Brain microvascular endothelial cell (primary cell): ENCODE measurements at regions not wholly inside any gene's neighbourhood (a gene's known extent, or its start where the extent isn't known, plus 50 kb on each side); places are given as distances from the start of the nearest gene placed in this dataset.

Source experiments
- DNase-seq: peaks from one replicate; pipeline ENCODE4 v3.0.0-alpha.2; 2020
- H3K27ac ChIP-seq: fragments of 250-450 bp; sonication (Bioruptor Pico); 2 replicates; pipeline ENCODE4 v1.5.1; 2020; ENCODE audit warnings: mild to moderate bottlenecking, moderate library complexity
- H3K27me3 ChIP-seq: fragments of 250-450 bp; sonication (Bioruptor Pico); replicated peaks from 2 replicates; pipeline ENCODE4 v1.5.1; 2020; ENCODE audit warnings: mild to moderate bottlenecking
- H3K36me3 ChIP-seq: fragments of 250-450 bp; sonication (Bioruptor Pico); replicated peaks from 2 replicates; pipeline ENCODE4 v1.5.1; 2020; ENCODE audit warnings: mild to moderate bottlenecking
- H3K4me3 ChIP-seq: 2 replicates; pipeline ENCODE4 v1.5.1; 2011; ENCODE audit warnings: low read depth, mild to moderate bottlenecking, control low read depth, low read length, moderate library complexity
- in situ Hi-C: cut with HindIII; loops from 2 replicates; pipeline ENCODE4 v1.10.0; 2017; ENCODE audit warnings: low sequenced_read_pairs, low pct_ligation_motif_present
- TF ChIP-seq, protein P1 (sequence below): IDR thresholded peaks from 2 replicates; pipeline ENCODE4 v1.5.1; 2011; ENCODE audit warnings: low read depth, mild to moderate bottlenecking, moderate library complexity, low read length, control low read depth, inconsistent platforms; ENCODE audit errors: missing control alignments

DNA sequence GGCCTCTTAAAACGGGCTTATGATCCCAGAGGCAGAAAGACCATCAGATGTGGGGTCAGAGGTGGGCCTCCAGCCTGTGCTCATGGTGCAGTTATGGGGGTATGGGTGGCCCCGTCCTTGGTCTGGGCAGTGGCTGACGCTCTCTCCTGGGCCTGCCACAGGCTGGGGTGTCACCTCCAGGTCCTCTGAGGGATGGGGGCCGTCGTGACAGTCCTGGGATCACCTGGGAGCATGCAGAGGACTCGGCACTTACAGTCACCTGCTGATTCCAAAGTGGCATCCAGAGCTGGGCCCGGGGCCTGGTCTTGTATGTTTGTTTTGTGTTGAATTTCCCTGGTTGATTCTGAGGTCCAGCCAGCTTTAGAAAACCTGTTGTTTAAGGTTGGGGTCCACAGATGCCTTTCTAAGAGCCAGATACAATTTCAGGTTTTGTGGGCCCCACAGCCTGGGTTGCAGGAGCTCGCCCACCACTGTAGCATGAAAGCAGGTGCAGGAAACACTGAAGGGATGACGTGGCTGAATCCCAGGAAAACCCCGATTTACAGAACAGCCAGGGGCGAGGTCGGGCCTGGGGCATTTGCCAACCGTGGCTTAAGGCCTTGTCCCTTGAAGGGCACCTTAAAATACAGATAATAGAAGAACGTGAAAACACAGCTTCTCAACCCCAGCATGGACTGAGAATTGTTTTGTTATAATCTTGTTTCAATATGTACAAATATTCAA, 170.7 kb upstream of the PPP2R2D start:
- no peaks in the 10 kb centered on the region for H3K27me3 ChIP-seq
- in situ Hi-C loops, result no loop called here
- no peaks in the 10 kb centered on the region for H3K36me3 ChIP-seq
- H3K4me3 ChIP-seq, result no peak overlapping the region
- TF ChIP-seq, protein P1, sequence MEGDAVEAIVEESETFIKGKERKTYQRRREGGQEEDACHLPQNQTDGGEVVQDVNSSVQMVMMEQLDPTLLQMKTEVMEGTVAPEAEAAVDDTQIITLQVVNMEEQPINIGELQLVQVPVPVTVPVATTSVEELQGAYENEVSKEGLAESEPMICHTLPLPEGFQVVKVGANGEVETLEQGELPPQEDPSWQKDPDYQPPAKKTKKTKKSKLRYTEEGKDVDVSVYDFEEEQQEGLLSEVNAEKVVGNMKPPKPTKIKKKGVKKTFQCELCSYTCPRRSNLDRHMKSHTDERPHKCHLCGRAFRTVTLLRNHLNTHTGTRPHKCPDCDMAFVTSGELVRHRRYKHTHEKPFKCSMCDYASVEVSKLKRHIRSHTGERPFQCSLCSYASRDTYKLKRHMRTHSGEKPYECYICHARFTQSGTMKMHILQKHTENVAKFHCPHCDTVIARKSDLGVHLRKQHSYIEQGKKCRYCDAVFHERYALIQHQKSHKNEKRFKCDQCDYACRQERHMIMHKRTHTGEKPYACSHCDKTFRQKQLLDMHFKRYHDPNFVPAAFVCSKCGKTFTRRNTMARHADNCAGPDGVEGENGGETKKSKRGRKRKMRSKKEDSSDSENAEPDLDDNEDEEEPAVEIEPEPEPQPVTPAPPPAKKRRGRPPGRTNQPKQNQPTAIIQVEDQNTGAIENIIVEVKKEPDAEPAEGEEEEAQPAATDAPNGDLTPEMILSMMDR, result no peak
- no peak for DNase-seq
- no peak overlapping the region for H3K27ac ChIP-seq

DNA sequence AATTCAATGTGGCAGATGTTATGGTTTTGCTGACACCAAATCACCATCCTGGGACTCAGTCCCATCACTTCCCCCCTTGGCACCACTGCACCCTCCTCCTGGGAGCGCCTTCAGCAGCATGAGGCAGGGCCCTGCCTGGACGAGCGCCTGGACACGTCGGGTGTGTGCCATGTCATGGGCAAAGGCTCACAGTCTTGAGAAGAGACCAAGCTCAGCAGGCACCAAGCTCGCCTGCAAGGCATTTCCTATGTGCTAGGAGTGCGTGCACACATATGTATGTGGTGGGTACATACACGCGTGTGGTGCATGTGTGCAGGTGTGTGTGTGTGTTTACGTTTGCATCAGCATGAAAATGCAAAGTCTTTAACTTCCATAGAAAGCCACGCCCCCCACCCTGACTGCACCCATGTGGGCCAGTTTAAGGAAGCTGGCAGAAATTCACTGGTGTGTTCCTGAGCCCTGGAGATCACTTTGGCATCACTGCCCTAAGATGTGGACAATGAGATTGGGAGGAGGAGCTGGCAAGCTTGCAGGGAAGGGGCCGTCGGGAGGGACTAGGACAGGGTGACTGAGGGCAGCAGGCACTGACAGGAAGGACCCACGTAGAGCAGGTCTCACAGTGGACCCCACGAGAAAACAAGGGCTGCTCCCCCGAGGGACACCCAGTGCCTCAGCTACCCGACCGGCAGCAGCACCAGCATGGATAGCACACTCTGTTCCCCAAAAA, 169.9 kb upstream of the PPP2R2D start:
- no peaks in the 10 kb centered on the region for H3K36me3 ChIP-seq
- DNase-seq, result no peak
- in situ Hi-C loops, result no loop called here
- TF ChIP-seq, protein P1, result no peak
- H3K27me3 ChIP-seq, result no peaks in the 10 kb centered on the region
- no peak overlapping the region for H3K4me3 ChIP-seq
- H3K27ac ChIP-seq, result no peak overlapping the region

DNA sequence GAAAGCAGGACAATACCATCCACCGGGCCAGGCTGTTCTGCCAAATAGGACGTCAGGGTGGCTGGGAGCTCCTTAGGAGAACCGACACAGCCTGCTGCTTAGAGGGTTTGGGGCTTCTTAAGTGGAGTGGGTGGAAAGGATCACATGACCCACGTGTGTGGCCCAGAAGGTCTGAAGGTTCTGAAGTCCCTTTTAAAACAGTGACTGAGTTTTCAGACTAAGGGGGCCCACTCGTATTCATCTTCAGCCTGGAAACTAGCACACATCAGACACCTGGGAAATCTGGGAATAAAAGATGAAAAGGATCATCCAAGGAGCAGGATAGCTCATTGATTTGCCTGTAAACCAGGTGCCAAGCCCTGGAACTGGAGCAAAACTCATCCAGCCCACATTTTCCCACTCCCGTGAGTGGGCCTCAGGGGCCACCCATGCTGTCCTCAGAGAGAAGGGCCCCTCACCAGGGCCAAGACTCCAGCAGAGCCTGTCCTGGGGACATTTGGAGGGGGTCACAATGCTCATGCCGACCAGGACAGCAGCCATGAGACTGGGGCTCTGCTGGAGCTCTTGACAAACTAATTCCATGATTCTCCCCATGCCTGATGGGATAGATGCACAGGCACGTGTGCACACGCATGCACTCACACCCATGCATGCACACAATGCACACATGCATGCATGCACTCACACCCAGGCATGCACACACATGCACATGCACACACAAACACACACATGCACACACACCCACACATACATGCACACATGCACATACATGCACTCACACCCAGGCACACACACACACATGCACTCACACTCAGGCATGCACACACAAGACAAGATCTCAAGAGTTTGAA, 168.8 kb upstream of the PPP2R2D start:
- Histone ChIP-seq H3K27me3 (no peaks in the 10 kb centered on the region), H3K36me3 (no peaks in the 10 kb centered on the region), H3K27ac (no peak overlapping the region), H3K4me3 (no peak overlapping the region)
- in situ Hi-C loops, result no loop called here
- no peak for DNase-seq
- TF ChIP-seq, protein P1, result no peak

DNA sequence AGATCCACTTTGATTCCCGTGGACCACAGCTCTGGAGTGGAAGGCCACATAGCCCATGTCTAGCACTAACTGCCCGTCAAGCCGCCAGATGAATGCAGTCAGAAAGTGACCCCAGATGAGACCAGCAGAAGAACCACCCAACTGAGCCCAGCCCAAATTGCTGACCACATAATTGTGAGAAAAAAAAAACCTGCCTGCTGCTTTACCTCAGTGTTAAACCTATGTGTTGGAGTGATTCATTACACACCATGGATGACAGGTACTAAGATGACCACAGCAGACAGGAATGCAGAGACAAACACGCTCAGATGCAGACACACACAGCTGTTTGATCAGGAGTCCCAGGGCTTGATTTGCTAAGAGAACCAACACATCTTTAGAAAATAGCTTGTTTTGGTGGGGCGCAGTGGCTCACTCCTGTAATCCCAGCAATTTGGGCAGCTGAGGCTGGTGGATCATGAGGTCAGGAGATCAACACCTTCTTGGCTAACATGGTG, 168.1 kb upstream of the PPP2R2D start:
- TF ChIP-seq, protein P1, result no peak
- H3K36me3 ChIP-seq, result no peaks in the 10 kb centered on the region
- in situ Hi-C loops, result no loop called here
- DNase-seq, result no peak
- H3K27me3 ChIP-seq, result no peaks in the 10 kb centered on the region
- no peak overlapping the region for H3K4me3 ChIP-seq
- no peak overlapping the region for H3K27ac ChIP-seq

DNA sequence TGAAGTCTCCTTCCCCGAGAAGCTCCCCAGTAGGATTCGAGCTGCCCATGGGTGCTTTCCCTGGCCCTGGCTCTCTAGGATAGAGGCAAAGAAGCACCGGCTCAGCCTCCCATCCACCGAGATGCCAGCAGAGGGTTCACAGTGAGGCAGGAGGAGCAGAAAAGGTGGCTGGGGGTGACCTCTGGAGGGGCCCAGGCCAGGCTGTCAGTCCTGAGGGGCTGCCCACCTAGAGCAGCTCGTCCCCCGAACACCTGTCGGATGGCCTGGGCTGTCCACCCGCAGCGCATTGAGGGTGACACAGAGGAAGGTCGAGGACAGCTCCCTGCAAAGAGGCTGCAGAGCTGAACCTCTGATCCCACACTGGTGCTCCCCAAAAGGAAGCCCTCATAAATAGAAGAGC, 167.2 kb upstream of the PPP2R2D start:
- TF ChIP-seq, protein P1, result no peak
- H3K27me3 ChIP-seq, result no peaks in the 10 kb centered on the region
- no peak for DNase-seq
- H3K27ac ChIP-seq, result no peak overlapping the region
- in situ Hi-C loops, result no loop called here
- no peak overlapping the region for H3K4me3 ChIP-seq
- no peaks in the 10 kb centered on the region for H3K36me3 ChIP-seq
